ENCODE measurements at regions not wholly inside any gene's neighbourhood (a gene's known extent, or its start where the extent isn't known, plus 50 kb on each side); places are given as distances from the start of the nearest gene placed in this dataset.
A peak's percentile ranks its signal among the peaks of the same experiment; 100 is the strongest.

GRCh38 chr18:43650426-43650825 is 373.1 kb upstream of the SYT4 start:
- DNase-seq: peak; percentile 54

GRCh38 chr18:43651057-43651456 is 373.8 kb upstream of the SYT4 start:
- no peak for DNase-seq

- no peak for DNase-seq
Measured at GRCh38 chr18:43656547-43656946, 379.3 kb upstream of the SYT4 start.

GRCh38 chr18:43661570-43661969 is 384.3 kb upstream of the SYT4 start:
- no peak for DNase-seq

GRCh38 chr18:43662657-43663056 is 385.4 kb upstream of the SYT4 start:
- peak; percentile 27 for DNase-seq

GRCh38 chr18:43663159-43663558 is 385.9 kb upstream of the SYT4 start:
- no peak for DNase-seq

GRCh38 chr18:43664487-43665008 is 387.3 kb upstream of the SYT4 start:
- DNase-seq: no peak

- DNase-seq: no peak
Measured at GRCh38 chr18:43665105-43665788, 388.0 kb upstream of the SYT4 start.

GRCh38 chr18:43668866-43669265 is 391.6 kb upstream of the SYT4 start:
- DNase-seq: no peak

- no peak for DNase-seq
Measured at GRCh38 chr18:43671431-43671830, 394.1 kb upstream of the SYT4 start.

- peak; percentile 26 for DNase-seq
Measured at GRCh38 chr18:43680096-43680495, 402.8 kb upstream of the SYT4 start.

- DNase-seq: no peak
Measured at GRCh38 chr18:43681661-43682060, 404.4 kb upstream of the SYT4 start.

- no peak for DNase-seq
Measured at GRCh38 chr18:43682196-43682595, 404.9 kb upstream of the SYT4 start.

- DNase-seq: no peak
Measured at GRCh38 chr18:43686709-43687108, 409.4 kb upstream of the SYT4 start.

GRCh38 chr18:43692099-43692690 is 414.9 kb upstream of the SYT4 start:
- no peak for DNase-seq

GRCh38 chr18:43702399-43702798 is 425.1 kb upstream of the SYT4 start:
- no peak for DNase-seq

GRCh38 chr18:43703050-43703449 is 425.8 kb upstream of the SYT4 start:
- DNase-seq: no peak

- no peak for DNase-seq
Measured at GRCh38 chr18:43705850-43706249, 428.6 kb upstream of the SYT4 start.

- DNase-seq: no peak
Measured at GRCh38 chr18:43710135-43710534, 432.8 kb upstream of the SYT4 start.

- no peak for DNase-seq
Measured at GRCh38 chr18:43714343-43715010, 437.2 kb upstream of the SYT4 start.

- DNase-seq: no peak
Measured at GRCh38 chr18:43719267-43719795, 442.0 kb upstream of the SYT4 start.

- no peak for DNase-seq
Measured at GRCh38 chr18:43720041-43720440, 442.8 kb upstream of the SYT4 start.

GRCh38 chr18:43735570-43735969 is 458.3 kb upstream of the SYT4 start:
- no peak for DNase-seq
